Activated T-cell treated with anti-CD3 and anti-CD28 coated beads for 48 hours (primary cell): ENCODE measurements at regions not wholly inside any gene's neighbourhood (a gene's known extent, or its start where the extent isn't known, plus 50 kb on each side); places are given as distances from the start of the nearest gene placed in this dataset.
A peak's percentile ranks its signal among the peaks of the same experiment; 100 is the strongest.

Experiments used
- DNase-seq: peaks from one replicate; pipeline ENCODE4 v3.0.0-alpha.2; 2020; ENCODE audit warnings: low read depth

DNA sequence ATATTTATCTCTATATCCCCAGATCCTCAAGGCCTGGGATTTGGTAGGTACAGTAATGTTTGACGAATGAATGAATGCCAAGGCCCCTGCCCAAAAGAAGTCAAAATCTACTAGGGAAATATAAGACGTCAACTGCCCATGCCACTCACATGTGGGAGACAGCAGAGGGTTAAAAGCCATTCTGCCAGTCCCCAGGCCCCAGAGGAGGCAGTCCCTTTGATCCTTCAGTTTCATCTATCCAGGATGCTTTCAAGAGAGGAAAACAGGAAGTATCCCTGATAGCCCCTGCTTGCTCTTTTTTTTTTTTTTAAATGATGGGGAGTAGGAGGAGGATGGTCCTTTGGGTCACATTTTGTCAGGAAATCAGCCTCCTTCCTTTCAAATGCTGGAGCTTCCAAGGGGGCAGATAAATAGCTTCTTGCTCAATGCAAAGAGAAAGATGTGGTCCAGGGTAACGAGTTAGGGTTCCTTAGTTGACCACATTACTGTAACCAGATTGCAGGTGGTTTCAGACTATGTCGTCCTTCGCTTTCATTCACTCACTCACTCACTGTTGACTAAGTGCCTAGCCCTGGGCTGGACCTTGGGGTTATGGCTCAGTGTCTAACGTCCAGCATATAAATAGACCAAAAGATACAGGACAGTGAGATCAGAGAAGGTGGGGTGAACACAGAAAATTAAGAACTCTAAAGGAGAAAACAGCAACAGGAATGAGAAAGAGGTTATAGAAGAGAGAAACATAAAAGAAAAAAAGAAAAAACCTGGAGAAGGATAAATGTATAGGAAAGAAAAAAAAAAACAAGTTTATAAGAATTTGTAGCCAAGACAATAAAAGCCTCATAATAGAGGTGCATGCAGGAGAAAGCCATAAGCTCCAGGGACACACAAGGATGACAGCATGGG, 64.6 kb upstream of the PIM1 start:
- DNase-seq = no peak

DNA sequence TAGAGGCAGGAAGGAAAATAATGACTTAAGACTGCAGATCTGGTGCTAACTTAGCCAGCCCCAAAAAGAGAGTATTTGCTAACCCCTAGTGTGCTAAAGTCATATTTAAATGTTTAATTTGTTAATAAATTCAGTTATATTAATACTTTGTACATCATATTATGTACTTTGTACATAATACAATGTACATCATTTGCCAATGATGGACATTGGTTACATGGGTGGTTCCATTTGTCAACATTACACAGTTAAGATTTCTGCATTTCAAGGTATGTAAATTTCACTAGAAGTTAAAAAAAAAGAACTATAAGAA, 63.9 kb upstream of the PIM1 start:
- DNase-seq = no peak

DNA sequence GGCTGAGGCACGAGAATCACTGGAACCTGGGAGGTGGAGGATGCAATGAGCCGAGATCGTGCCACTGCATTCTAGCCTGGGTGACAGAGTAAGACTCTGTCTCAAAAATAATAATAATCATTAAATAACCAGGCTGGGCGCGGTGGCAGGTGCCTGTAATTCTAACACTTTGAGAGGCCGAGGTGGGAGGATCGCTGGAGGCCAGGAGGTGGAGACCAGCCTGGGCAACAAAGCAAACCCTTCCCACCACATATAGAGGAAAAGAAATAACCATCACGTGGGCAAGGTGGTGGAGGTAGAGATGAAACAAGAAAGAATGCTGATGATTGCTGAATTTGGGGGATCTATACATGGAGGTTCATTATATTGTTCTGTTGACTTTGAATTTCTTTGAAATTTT, 63.4 kb upstream of the PIM1 start:
- no peak for DNase-seq

DNA sequence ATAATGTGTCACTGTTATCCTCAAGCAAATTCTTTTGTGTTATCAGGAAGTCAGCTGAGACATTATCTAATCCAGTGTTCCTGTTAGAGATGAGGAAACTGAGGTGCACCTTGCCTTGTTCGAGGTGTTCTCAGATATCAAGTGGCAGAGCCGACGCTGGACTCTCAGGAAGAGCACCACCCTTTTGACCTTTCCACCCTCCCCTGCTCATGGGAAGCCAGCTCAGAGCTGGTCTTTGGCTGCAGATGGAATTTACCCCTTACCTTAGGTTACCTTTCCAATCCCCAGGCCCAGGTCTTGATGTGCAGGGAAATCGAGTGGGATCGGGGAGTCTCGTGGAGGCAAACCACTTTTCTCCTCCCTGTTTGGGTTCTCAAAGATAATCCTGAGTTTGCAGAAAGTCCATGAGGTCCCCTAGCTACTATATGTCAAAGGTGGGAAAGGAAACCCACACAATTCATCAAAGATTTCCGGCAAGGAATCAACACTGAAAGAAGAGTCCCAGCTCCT, 62.9 kb upstream of the PIM1 start:
- DNase-seq = no peak

DNA sequence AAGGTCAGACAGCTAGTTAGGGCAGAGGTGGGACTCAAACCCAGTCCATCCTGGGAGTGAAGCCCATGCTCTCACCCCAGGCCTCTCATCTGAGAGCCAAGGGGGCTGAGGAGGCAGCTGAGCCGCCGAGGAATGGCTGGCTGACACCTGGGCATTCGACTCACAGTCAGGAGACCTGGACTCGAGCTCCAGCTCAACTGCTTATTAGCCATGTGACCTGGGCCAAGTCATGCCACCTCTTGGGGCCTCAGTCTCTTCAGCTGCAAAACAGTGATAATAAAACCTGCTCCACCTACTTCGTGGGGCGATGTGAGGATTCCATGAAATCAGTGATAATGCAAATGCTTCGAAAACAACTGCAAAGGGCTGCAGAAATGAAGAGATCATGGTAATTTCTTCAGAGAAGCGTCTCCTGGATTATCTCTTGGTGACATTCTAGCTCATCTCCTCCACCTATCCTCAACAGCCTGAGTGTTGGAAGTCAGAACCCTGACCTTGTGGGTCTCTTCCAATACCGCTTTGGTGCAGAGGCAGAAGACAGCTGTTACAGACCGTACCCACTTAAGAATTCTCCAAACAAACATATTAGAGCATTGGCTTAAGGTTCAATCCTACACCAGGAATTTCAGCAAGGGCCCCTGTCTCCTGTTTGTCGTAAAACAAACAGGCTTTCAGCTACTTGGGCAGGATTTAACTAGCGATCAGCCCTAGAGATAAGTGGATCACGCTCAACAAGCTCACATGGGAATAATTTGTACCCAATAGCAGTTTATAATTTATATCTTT, 60.0 kb upstream of the PIM1 start:
- no peak for DNase-seq

DNA sequence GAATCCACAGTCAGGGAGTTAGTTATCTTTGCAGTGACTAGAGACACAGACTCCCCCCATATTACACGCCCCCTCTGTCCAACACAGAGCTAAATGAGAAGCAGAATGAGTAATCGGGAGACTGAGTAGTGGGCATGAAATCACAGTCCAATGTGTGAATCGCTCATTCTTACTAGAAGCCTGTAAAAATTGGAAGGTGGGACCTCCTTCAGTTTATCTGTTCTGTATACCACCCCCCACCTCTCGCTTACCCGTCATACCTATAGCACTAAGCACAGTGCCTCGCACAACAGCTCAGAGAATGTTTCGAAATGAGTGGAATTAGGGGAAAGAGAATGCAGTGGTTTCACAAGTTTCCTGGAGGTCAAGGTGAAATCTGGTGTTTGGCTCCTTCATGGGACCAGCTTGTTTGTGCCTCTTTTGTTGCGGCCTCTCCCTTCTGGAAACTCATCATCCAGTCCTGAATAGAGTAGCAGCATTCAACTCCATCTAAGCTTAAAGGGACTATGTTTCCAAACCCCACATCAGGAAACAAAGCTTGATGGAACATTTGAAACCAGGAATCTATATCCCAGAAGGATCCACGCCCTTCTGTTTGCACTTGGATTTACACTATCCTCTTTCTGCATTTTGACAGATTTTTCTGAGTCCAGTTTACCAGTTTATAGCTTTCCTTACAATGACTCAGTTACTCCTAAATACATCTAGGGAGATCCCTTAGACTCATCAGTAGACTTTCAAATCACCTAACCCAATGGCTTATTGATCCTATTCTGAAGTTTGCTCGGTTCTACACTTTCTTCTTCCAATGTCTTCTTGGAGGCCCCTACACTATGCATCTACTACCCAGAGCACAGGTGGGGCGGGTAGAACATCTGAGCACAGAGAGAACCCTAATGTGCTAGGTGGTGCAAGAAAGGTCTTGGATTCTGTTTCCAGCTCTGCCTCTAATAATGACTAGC, 59.2 kb upstream of the PIM1 start:
- DNase-seq = peak; percentile 23

DNA sequence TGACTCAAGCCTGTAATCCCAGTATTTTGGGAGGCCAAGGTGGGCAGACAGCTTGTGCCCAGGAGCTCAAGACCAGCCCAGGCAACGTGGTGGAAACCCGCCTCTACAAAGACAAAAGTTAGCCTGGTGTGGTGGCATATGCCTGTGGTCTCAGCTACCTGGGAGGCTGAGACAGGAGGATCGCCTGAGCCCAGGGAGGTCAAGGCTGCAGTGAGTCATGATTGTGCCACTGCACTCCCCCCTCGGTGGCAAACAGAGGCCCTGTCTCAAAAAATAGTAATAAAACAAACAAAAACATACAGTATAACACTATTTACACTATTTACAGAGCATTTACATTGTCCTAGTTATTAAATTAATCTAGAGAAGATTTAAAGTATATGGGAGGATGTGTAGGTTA, 56.0 kb upstream of the PIM1 start:
- DNase-seq = no peak

DNA sequence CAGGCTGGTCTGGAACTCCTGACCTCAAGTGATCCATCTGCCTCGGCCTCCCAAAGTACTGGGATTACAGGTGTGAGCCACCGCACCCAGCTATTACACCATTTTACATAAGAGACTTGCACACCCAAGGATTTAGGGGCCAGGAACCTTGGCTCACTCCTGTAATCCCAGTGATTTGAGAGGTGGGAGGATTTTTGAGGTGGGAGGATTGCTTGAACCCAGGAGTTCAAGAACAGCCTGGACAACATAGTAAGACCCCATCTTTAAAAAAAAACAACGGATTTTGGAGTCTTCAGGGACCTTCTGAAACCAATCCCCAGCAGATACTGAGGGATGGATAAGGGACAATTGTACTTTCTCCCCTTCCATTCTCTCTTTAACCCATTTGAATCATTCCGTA, 55.3 kb upstream of the PIM1 start:
- DNase-seq = no peak

DNA sequence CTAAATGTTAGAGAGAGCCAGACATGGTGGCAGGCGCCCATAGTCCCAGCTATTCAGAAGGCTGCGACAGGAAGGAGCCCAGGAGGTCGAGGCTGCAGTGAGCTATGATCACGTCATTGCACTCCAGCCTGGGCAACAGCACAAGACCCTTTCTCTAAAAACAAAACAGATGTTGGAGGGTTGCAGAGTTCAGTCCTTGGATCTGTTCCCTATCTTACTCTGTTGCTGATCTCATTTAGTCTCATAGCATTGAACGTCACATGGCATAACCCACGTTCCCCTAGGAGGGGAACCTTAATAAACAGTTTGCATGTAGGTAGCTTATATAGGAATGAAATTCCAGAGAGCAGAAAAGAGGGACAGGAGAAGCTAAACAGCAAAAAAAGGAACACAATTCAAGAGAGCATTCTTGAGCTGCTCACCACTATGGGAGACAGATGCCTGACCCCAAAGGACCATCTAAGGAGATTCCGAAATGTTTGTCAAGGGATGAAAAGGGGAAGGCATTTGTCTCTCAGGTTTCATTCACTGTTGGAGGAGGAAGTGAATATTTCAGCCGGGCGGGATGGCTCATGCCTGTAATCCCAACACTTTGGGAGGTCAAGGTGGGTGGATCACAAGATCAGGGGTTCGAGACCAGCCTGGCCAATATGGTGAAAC, 54.6 kb upstream of the PIM1 start:
- DNase-seq = no peak

DNA sequence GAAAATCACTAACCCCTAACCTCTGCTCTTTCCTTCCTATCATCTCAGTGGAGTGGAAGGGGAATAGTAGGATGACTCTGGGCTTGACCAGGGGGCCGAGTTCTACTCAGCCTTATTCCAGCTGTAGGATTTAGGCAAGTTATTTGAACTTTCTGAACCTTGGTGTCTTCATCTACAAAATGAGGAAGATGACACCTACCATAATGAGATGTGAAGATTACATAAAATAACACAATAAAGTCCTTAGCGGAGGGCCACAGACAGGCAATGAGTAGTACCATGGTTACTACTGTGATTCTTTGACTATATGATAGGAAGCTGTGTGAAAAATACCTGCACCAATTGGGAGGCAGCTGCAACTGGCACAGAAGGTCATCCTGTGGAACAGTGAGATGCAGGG, 53.6 kb upstream of the PIM1 start:
- no peak for DNase-seq

DNA sequence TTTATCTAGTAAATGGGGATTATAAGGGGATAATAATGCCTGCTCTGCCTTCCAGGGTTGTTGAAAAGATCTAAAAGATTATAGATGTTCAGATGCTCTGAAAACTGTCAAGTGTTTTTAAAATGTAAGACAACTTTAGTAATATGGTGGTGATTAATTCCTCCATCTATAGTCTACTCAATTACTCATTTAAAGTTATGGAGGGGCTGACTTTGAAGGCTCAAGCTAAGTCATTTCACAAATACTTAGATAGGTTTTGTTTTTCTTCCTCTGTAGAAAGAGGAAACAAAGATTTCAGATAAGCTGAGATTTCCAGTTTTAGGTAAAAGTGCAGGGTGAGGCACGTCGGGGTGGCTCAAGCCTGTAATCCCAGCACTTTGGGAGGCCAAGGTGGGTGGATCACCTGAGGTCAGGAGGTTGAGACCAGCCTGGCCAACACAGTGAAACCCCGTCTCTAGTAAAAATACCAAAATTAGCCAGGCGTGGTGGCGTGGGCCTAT, 50.5 kb upstream of the PIM1 start:
- DNase-seq = no peak
